Esophagus (tissue), 2 donors: ENCODE measurements at regions not wholly inside any gene's neighbourhood (a gene's known extent, or its start where the extent isn't known, plus 50 kb on each side); places are given as distances from the start of the nearest gene placed in this dataset.
"Not testable (repeated sequence)": the region's sequence is repeated elsewhere in the genome, so short reads cannot be mapped to it uniquely, and the experiment has no call there.

Source experiments
- H3K27ac ChIP-seq, 2 donors: one replicate each; pipeline ENCODE4 v1.5.1; 2013; ENCODE audit warnings: low read depth in 2 of 2, mild to moderate bottlenecking in 2 of 2, inconsistent platforms in 1 of 2, low read length in 1 of 2, moderate library complexity in 1 of 2
- H3K27me3 ChIP-seq, 2 donors: one replicate each; pipeline ENCODE4 v1.6.1; 2013; ENCODE audit warnings: low read length in 2 of 2, control low read depth in 1 of 2, mild to moderate bottlenecking in 1 of 2; ENCODE audit not compliant: insufficient read depth in 2 of 2, control insufficient read depth in 1 of 2
- H3K36me3 ChIP-seq, 2 donors: one replicate each; pipeline ENCODE4 v1.6.1; 2013; ENCODE audit warnings: low read length in 1 of 2; ENCODE audit not compliant: control insufficient read depth in 2 of 2, insufficient read depth in 2 of 2
- H3K4me1 ChIP-seq, 2 donors: one replicate each; pipeline ENCODE4 v1.6.1; 2013; ENCODE audit warnings: low read length in 1 of 2; ENCODE audit not compliant: control insufficient read depth in 2 of 2, insufficient read depth in 2 of 2
- H3K4me3 ChIP-seq, 2 donors: one replicate each; pipeline ENCODE4 v1.5.1; 2013; ENCODE audit warnings: low read length in 2 of 2, mild to moderate bottlenecking in 2 of 2, low read depth in 1 of 2, moderate library complexity in 1 of 2
- H3K9me3 ChIP-seq, 2 donors: one replicate each; pipeline ENCODE4 v1.6.1; 2013; ENCODE audit warnings: mild to moderate bottlenecking in 2 of 2, low read depth in 1 of 2, low read length in 1 of 2, moderate library complexity in 1 of 2; ENCODE audit not compliant: control insufficient read depth in 2 of 2, insufficient read depth in 1 of 2
- WGBS, 2 donors: extraction: QIAGEN DNeasy Blood & Tissue Kit; methylation state at CpG; one replicate each; pipeline ENCODE4 v1.1.7; 2013; 5-methylcytosine and 5-hydroxymethylcytosine counted together
- donor health status: healthy with polysubstance abuse.
- donor health status: Bipolar disorder and iron deficiency.

GRCh38 chr4:82274700-82275099, 99.1 kb downstream of the HNRNPD start:
- WGBS, 2 donors, result 85 to 89% methylated on average over 7 of the region's 7 CpGs
- H3K4me1 ChIP-seq, H3K27ac ChIP-seq, H3K36me3 ChIP-seq, H3K4me3 ChIP-seq, H3K9me3 ChIP-seq, H3K27me3 ChIP-seq: not testable (repeated sequence)

- H3K27me3 ChIP-seq, H3K4me3 ChIP-seq, H3K4me1 ChIP-seq, H3K36me3 ChIP-seq, H3K27ac ChIP-seq, H3K9me3 ChIP-seq: not testable (repeated sequence)
- 88 to 93% methylated on average over 4 of the region's 4 CpGs for WGBS, 2 donors
Measured at GRCh38 chr4:82272523-82272922, 101.3 kb downstream of the HNRNPD start.

- H3K9me3 ChIP-seq, H3K4me1 ChIP-seq, H3K4me3 ChIP-seq, H3K27me3 ChIP-seq, H3K27ac ChIP-seq, H3K36me3 ChIP-seq: not testable (repeated sequence)
- WGBS, 2 donors, result 62 to 63% methylated on average over 9 of the region's 9 CpGs
Measured at GRCh38 chr4:82271915-82272480, 101.8 kb downstream of the HNRNPD start.

- WGBS, 2 donors, result 51 to 58% methylated on average over 3 of the region's 3 CpGs
- Histone ChIP-seq H3K27ac (no peak overlapping the region), H3K4me1 (no peaks in the 10 kb centered on the region), H3K9me3 (no peaks in the 10 kb centered on the region), H3K36me3 (no peaks in the 10 kb centered on the region), H3K27me3 (no peaks in the 10 kb centered on the region), H3K4me3 (no peak overlapping the region)
Measured at GRCh38 chr4:82268826-82269193, 105.0 kb downstream of the HNRNPD start.

GRCh38 chr4:82268050-82268825, 105.6 kb downstream of the HNRNPD start:
- WGBS, 2 donors, result 32 to 35% methylated on average over 4 of the region's 4 CpGs

GRCh38 chr4:82267506-82267905, 106.3 kb downstream of the HNRNPD start:
- H3K4me3 ChIP-seq, result no peak overlapping the region
- H3K27ac ChIP-seq, result no peak overlapping the region
- 76 to 82% methylated on average over 4 of the region's 4 CpGs for WGBS, 2 donors
- H3K27me3 ChIP-seq, result no peaks in the 10 kb centered on the region
- H3K9me3 ChIP-seq, result no peaks in the 10 kb centered on the region
- H3K36me3 ChIP-seq, result no peaks in the 10 kb centered on the region
- no peaks in the 10 kb centered on the region for H3K4me1 ChIP-seq

More at GRCh38 chr4:82268050-82268825, 105.6 kb downstream of the HNRNPD start:
- no peaks in the 10 kb centered on the region for H3K4me1 ChIP-seq
- H3K27ac ChIP-seq, result no peak overlapping the region
- no peaks in the 10 kb centered on the region for H3K9me3 ChIP-seq
- no peak overlapping the region for H3K4me3 ChIP-seq
- H3K36me3 ChIP-seq, result no peaks in the 10 kb centered on the region
- H3K27me3 ChIP-seq, result no peaks in the 10 kb centered on the region

GRCh38 chr4:82266345-82266744, 107.4 kb downstream of the HNRNPD start:
- Histone ChIP-seq H3K4me3 (no peak overlapping the region), H3K27me3 (no peaks in the 10 kb centered on the region), H3K9me3 (no peaks in the 10 kb centered on the region), H3K27ac (no peak overlapping the region), H3K36me3 (no peaks in the 10 kb centered on the region), H3K4me1 (no peaks in the 10 kb centered on the region)
- 69 to 72% methylated on average over 2 of the region's 2 CpGs for WGBS, 2 donors

- Histone ChIP-seq H3K27ac (no peak overlapping the region), H3K4me1 (no peaks in the 10 kb centered on the region), H3K4me3 (no peak overlapping the region), H3K27me3 (no peaks in the 10 kb centered on the region), H3K9me3 (no peaks in the 10 kb centered on the region), H3K36me3 (no peaks in the 10 kb centered on the region)
- 62 to 70% methylated on average over 2 of the region's 2 CpGs for WGBS, 2 donors
Measured at GRCh38 chr4:82261084-82261483, 112.7 kb downstream of the HNRNPD start.

GRCh38 chr4:82260632-82261031, 113.2 kb downstream of the HNRNPD start:
- no peak overlapping the region for H3K27ac ChIP-seq
- H3K36me3 ChIP-seq, result no peaks in the 10 kb centered on the region

GRCh38 chr4:82256718-82257117, 117.1 kb downstream of the HNRNPD start:
- H3K27ac ChIP-seq, result no peak overlapping the region
- H3K4me1 ChIP-seq, result no peaks in the 10 kb centered on the region
- no peaks in the 10 kb centered on the region for H3K36me3 ChIP-seq
- H3K4me3 ChIP-seq, result no peak overlapping the region
- H3K9me3 ChIP-seq, result no peaks in the 10 kb centered on the region
- 89 to 91% methylated on average over 2 of the region's 2 CpGs for WGBS, 2 donors
- H3K27me3 ChIP-seq, result no peaks in the 10 kb centered on the region

More at GRCh38 chr4:82260632-82261031, 113.2 kb downstream of the HNRNPD start:
- no peaks in the 10 kb centered on the region for H3K4me1 ChIP-seq
- no peaks in the 10 kb centered on the region for H3K27me3 ChIP-seq
- no peaks in the 10 kb centered on the region for H3K9me3 ChIP-seq
- no peak overlapping the region for H3K4me3 ChIP-seq
